ENCODE measurements at regions not wholly inside any gene's neighbourhood (a gene's known extent, or its start where the extent isn't known, plus 50 kb on each side); places are given as distances from the start of the nearest gene placed in this dataset.

GRCh38 chr4:167838686-167839085, 253.7 kb upstream of the ANXA10 start:
- TF ChIP-seq POLR2A (IDR thresholded peaks at IDR 0.05; ENCODE audit: low read length), result no peak
- no peak for TF ChIP-seq GATA1 (IDR thresholded peaks at IDR 0.05; ENCODE audit: low read depth, low read length)

All from erythroblast (primary cell).